IPS-18a (cell line): ENCODE measurements at regions not wholly inside any gene's neighbourhood (a gene's known extent, or its start where the extent isn't known, plus 50 kb on each side); places are given as distances from the start of the nearest gene placed in this dataset.

Experiments used
- H3K27ac ChIP-seq: one replicate; pipeline ENCODE4 v1.5.1; 2013; ENCODE audit warnings: low read length
- H3K27me3 ChIP-seq: one replicate; pipeline ENCODE4 v1.6.1; 2013; ENCODE audit warnings: mild to moderate bottlenecking, low read length; ENCODE audit not compliant: control insufficient read depth, insufficient read depth
- H3K36me3 ChIP-seq: one replicate; pipeline ENCODE4 v1.6.1; 2013; ENCODE audit warnings: low read depth, low read length; ENCODE audit not compliant: control insufficient read depth
- H3K4me1 ChIP-seq: one replicate; pipeline ENCODE4 v1.6.1; 2013; ENCODE audit warnings: low read depth, low read length; ENCODE audit not compliant: control insufficient read depth
- H3K4me3 ChIP-seq: one replicate; pipeline ENCODE4 v1.5.1; 2013; ENCODE audit warnings: low read length
- H3K9ac ChIP-seq: one replicate; pipeline ENCODE4 v1.6.1; 2013; ENCODE audit warnings: mild to moderate bottlenecking, low read length, moderate library complexity
- H3K9me3 ChIP-seq: one replicate; pipeline ENCODE4 v1.6.1; 2013; ENCODE audit warnings: low read depth, low read length; ENCODE audit not compliant: control insufficient read depth

GRCh38 chr4:23237771-23238170 is 545.0 kb downstream of the GBA3 start:
- Histone ChIP-seq H3K27me3 (no peaks in the 10 kb centered on the region), H3K9me3 (no peaks in the 10 kb centered on the region), H3K36me3 (no peaks in the 10 kb centered on the region)

GRCh38 chr4:23235628-23236390 is 543.1 kb downstream of the GBA3 start:
- no peaks in the 10 kb centered on the region for H3K9me3 ChIP-seq
- H3K27me3 ChIP-seq = no peaks in the 10 kb centered on the region
- H3K4me3 ChIP-seq = no peak overlapping the region
- no peak overlapping the region for H3K9ac ChIP-seq
- no peak overlapping the region for H3K27ac ChIP-seq
- H3K36me3 ChIP-seq = no peaks in the 10 kb centered on the region
- peaks cover 29% of the 10 kb centered on the region for H3K4me1 ChIP-seq

More at GRCh38 chr4:23237771-23238170, 545.0 kb downstream of the GBA3 start:
- Histone ChIP-seq H3K27ac (no peak overlapping the region), H3K9ac (no peak overlapping the region), H3K4me3 (no peak overlapping the region), H3K4me1 (peaks cover 29% of the 10 kb centered on the region)

GRCh38 chr4:23234716-23235115 is 542.0 kb downstream of the GBA3 start:
- Histone ChIP-seq H3K9me3 (no peaks in the 10 kb centered on the region), H3K9ac (no peak overlapping the region), H3K27me3 (no peaks in the 10 kb centered on the region), H3K27ac (no peak overlapping the region), H3K36me3 (no peaks in the 10 kb centered on the region), H3K4me1 (peaks cover 29% of the 10 kb centered on the region), H3K4me3 (no peak overlapping the region)

- Histone ChIP-seq H3K36me3 (no peaks in the 10 kb centered on the region), H3K9ac (no peak overlapping the region), H3K9me3 (no peaks in the 10 kb centered on the region), H3K4me3 (no peak overlapping the region), H3K27me3 (no peaks in the 10 kb centered on the region), H3K27ac (no peak overlapping the region), H3K4me1 (peaks cover 29% of the 10 kb centered on the region)
These were observed 541.3 kb downstream of the GBA3 start for GRCh38 chr4:23234018-23234417.

- Histone ChIP-seq H3K36me3 (no peaks in the 10 kb centered on the region), H3K27me3 (no peaks in the 10 kb centered on the region), H3K27ac (no peak overlapping the region), H3K4me3 (no peak overlapping the region), H3K9ac (no peak overlapping the region), H3K4me1 (peaks cover 29% of the 10 kb centered on the region), H3K9me3 (no peaks in the 10 kb centered on the region)
These were observed 540.9 kb downstream of the GBA3 start for GRCh38 chr4:23233596-23233995.

GRCh38 chr4:23232987-23233386 is 540.2 kb downstream of the GBA3 start:
- H3K27ac ChIP-seq = no peak overlapping the region
- no peaks in the 10 kb centered on the region for H3K27me3 ChIP-seq

GRCh38 chr4:23225564-23225963 is 532.8 kb downstream of the GBA3 start:
- no peak overlapping the region for H3K9ac ChIP-seq
- H3K36me3 ChIP-seq = no peaks in the 10 kb centered on the region
- no peaks in the 10 kb centered on the region for H3K9me3 ChIP-seq
- no peaks in the 10 kb centered on the region for H3K27me3 ChIP-seq
- H3K4me3 ChIP-seq = no peak overlapping the region
- H3K27ac ChIP-seq = no peak overlapping the region
- H3K4me1 ChIP-seq = no peaks in the 10 kb centered on the region

More at GRCh38 chr4:23232987-23233386, 540.2 kb downstream of the GBA3 start:
- no peaks in the 10 kb centered on the region for H3K9me3 ChIP-seq
- peaks cover 29% of the 10 kb centered on the region for H3K4me1 ChIP-seq
- H3K9ac ChIP-seq = no peak overlapping the region
- no peak overlapping the region for H3K4me3 ChIP-seq
- H3K36me3 ChIP-seq = no peaks in the 10 kb centered on the region

- no peaks in the 10 kb centered on the region for H3K36me3 ChIP-seq
- H3K9ac ChIP-seq = no peak overlapping the region
These were observed 532.1 kb downstream of the GBA3 start for GRCh38 chr4:23224684-23225420.

GRCh38 chr4:23220911-23221310 is 528.2 kb downstream of the GBA3 start:
- H3K27me3 ChIP-seq = no peaks in the 10 kb centered on the region
- no peak overlapping the region for H3K27ac ChIP-seq
- no peaks in the 10 kb centered on the region for H3K4me1 ChIP-seq
- no peak overlapping the region for H3K4me3 ChIP-seq
- H3K9ac ChIP-seq = no peak overlapping the region
- H3K9me3 ChIP-seq = no peaks in the 10 kb centered on the region
- no peaks in the 10 kb centered on the region for H3K36me3 ChIP-seq

More at GRCh38 chr4:23224684-23225420, 532.1 kb downstream of the GBA3 start:
- Histone ChIP-seq H3K27me3 (no peaks in the 10 kb centered on the region), H3K4me1 (no peaks in the 10 kb centered on the region), H3K27ac (no peak overlapping the region), H3K9me3 (no peaks in the 10 kb centered on the region), H3K4me3 (no peak overlapping the region)

- no peak overlapping the region for H3K4me3 ChIP-seq
- H3K27ac ChIP-seq = no peak overlapping the region
- H3K9ac ChIP-seq = no peak overlapping the region
- H3K9me3 ChIP-seq = no peaks in the 10 kb centered on the region
- H3K4me1 ChIP-seq = no peaks in the 10 kb centered on the region
- no peaks in the 10 kb centered on the region for H3K36me3 ChIP-seq
- H3K27me3 ChIP-seq = no peaks in the 10 kb centered on the region
These were observed 527.2 kb downstream of the GBA3 start for GRCh38 chr4:23219779-23220408.

GRCh38 chr4:23213198-23213597 is 520.5 kb downstream of the GBA3 start:
- no peaks in the 10 kb centered on the region for H3K27me3 ChIP-seq
- H3K9me3 ChIP-seq = no peaks in the 10 kb centered on the region
- H3K9ac ChIP-seq = no peak overlapping the region
- no peak overlapping the region for H3K4me3 ChIP-seq
- H3K27ac ChIP-seq = no peak overlapping the region
- no peaks in the 10 kb centered on the region for H3K36me3 ChIP-seq
- peaks cover 8% of the 10 kb centered on the region for H3K4me1 ChIP-seq
